Activated T-helper 17 cell treated with anti-CD3 and anti-CD28 coated beads, Interleukin-2, amount 50 U/mL, for 72 hours (primary cell): ENCODE measurements at regions not wholly inside any gene's neighbourhood (a gene's known extent, or its start where the extent isn't known, plus 50 kb on each side); places are given as distances from the start of the nearest gene placed in this dataset.

Experiments used
- ATAC-seq: fragments of 150-1000 bp; cut with Tn5 transposase; replicated peaks from 2 replicates; pipeline ENCODE4 v1.10.0; 2021; ENCODE audit warnings: mild to moderate bottlenecking, moderate library complexity
- H3K27ac Mint-ChIP-seq: one replicate; pipeline ENCODE4 v1.8.0; 2022; ENCODE audit warnings: mixed read lengths
- H3K27me3 Mint-ChIP-seq: one replicate; pipeline ENCODE4 v1.8.0; 2022; ENCODE audit warnings: mixed read lengths
- H3K36me3 Mint-ChIP-seq: one replicate; pipeline ENCODE4 v1.8.0; 2022; ENCODE audit warnings: low read depth, mild to moderate bottlenecking, mixed read lengths
- H3K4me1 Mint-ChIP-seq: one replicate; pipeline ENCODE4 v1.8.0; 2022; ENCODE audit warnings: mixed read lengths
- H3K4me3 Mint-ChIP-seq: one replicate; pipeline ENCODE4 v1.8.0; 2022; ENCODE audit warnings: mild to moderate bottlenecking, mixed read lengths
- H3K9me3 Mint-ChIP-seq: one replicate; pipeline ENCODE4 v1.8.0; 2022; ENCODE audit warnings: mixed read lengths

- H3K9me3 Mint-ChIP-seq: no peaks in the 10 kb centered on the region
- no peak overlapping the region for H3K27ac Mint-ChIP-seq
- H3K27me3 Mint-ChIP-seq: no peaks in the 10 kb centered on the region
- H3K4me1 Mint-ChIP-seq: no peaks in the 10 kb centered on the region
- ATAC-seq: no peak
- no peaks in the 10 kb centered on the region for H3K36me3 Mint-ChIP-seq
- no peak overlapping the region for H3K4me3 Mint-ChIP-seq
These were observed 209.1 kb upstream of the LYPLAL1 start for GRCh38 chr1:218964471-218965185.

DNA sequence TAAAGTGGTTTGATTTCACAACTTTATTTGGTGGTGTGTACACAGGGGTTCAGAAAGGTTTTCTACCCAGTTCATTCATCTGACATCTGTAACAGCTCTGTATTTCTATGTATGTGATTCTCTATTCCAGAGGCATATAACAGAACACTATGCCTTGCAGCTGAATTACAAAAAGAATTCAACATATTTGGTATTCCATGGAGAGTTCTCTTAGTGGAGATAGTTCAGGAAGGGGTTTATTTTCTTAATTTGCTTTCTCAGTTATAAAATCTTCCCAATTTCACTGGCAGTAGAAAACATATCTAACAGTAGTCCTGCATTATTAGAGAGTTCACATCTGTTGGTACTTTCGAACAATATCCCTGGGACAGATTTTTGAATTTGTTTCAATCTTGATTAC, 207.9 kb upstream of the LYPLAL1 start:
- Mint-ChIP-seq H3K36me3 (no peaks in the 10 kb centered on the region), H3K4me1 (no peaks in the 10 kb centered on the region), H3K27ac (no peak overlapping the region), H3K4me3 (no peak overlapping the region), H3K9me3 (no peaks in the 10 kb centered on the region), H3K27me3 (no peaks in the 10 kb centered on the region)
- no peak for ATAC-seq

GRCh38 chr1:218967254-218967653, 206.4 kb upstream of the LYPLAL1 start:
- Mint-ChIP-seq H3K36me3 (no peaks in the 10 kb centered on the region), H3K27ac (no peak overlapping the region), H3K4me1 (no peaks in the 10 kb centered on the region), H3K27me3 (no peaks in the 10 kb centered on the region), H3K9me3 (peaks cover under 1% of the 10 kb centered on the region), H3K4me3 (no peak overlapping the region)
- no peak for ATAC-seq

DNA sequence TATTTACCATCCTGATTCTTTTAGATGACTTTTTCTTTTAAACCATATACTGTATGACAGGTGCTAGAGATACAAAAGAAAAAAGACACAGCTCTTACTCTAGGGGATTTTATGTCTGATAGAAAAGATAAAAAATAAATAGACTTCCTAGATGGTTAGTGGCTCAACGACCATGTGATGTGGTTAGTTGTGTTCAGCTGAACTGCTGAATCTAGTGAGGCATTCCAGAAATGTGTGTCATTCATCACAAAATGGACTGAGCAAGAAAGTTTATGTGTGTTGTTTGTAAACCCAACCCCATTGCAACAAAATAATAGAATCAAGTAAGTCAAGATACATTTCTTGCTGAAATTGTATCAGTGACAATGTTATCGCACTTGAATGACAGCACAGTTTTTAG, 205.8 kb upstream of the LYPLAL1 start:
- H3K36me3 Mint-ChIP-seq: no peaks in the 10 kb centered on the region
- no peaks in the 10 kb centered on the region for H3K4me1 Mint-ChIP-seq
- peaks cover 4% of the 10 kb centered on the region for H3K9me3 Mint-ChIP-seq
- no peaks in the 10 kb centered on the region for H3K27me3 Mint-ChIP-seq
- H3K4me3 Mint-ChIP-seq: no peak overlapping the region
- H3K27ac Mint-ChIP-seq: no peak overlapping the region
- no peak for ATAC-seq

GRCh38 chr1:218969006-218969405, 204.7 kb upstream of the LYPLAL1 start:
- no peak for ATAC-seq
- H3K36me3 Mint-ChIP-seq: no peaks in the 10 kb centered on the region
- no peaks in the 10 kb centered on the region for H3K4me1 Mint-ChIP-seq
- peaks cover 4% of the 10 kb centered on the region for H3K9me3 Mint-ChIP-seq
- no peak overlapping the region for H3K4me3 Mint-ChIP-seq
- no peak overlapping the region for H3K27ac Mint-ChIP-seq
- H3K27me3 Mint-ChIP-seq: no peaks in the 10 kb centered on the region

DNA sequence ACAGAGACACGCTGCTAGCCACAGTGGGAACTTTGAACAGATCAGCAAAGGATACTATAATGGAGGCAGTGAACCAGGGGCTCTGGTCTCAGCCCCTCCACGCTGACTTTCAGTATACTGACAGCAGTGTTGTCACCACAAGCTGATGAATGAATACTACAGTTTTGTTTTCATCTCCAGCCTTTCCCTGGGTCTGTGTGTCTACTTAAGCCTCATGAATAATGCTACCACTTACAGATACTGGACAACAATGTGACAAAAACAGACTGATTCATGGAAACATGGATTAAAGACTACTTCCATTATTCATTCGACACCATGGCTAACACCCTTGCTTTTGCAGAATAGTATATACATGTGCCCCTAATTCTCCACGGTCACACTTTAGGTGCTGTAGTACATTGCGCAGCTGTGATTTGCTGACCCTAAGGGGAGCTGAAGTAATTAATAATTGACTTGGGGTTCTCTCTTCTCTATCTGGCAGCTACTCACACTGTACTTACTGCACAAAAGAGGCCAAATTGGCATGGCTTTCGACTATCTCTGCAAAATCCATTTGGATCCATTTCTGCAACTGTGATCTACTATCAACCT, 203.2 kb upstream of the LYPLAL1 start:
- Mint-ChIP-seq H3K4me1 (no peaks in the 10 kb centered on the region), H3K36me3 (no peaks in the 10 kb centered on the region), H3K27ac (no peak overlapping the region), H3K4me3 (no peak overlapping the region), H3K27me3 (no peaks in the 10 kb centered on the region), H3K9me3 (peaks cover 4% of the 10 kb centered on the region)
- ATAC-seq: no peak

DNA sequence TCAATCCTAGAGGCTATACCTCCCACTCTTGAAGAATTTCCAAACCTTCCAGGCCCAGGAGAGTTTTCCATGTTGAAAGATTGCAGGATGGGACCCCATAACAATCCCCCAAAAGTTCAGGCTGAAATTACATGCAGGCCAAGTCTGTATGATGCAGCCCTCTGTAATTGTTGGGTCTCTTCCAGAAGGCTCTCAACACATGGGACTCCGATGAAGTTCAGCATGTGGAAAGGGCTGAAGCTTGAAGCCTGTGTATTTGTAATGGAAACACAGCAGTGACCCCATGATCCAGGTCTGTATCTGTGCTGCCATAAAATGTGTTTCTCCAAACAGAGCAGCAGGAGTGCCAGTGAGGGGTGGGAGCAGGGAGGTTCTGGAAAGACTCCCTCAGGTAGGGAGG, 202.5 kb upstream of the LYPLAL1 start:
- Mint-ChIP-seq H3K36me3 (no peaks in the 10 kb centered on the region), H3K27me3 (no peaks in the 10 kb centered on the region), H3K27ac (no peak overlapping the region), H3K9me3 (peaks cover 4% of the 10 kb centered on the region), H3K4me3 (no peak overlapping the region), H3K4me1 (no peaks in the 10 kb centered on the region)
- no peak for ATAC-seq

DNA sequence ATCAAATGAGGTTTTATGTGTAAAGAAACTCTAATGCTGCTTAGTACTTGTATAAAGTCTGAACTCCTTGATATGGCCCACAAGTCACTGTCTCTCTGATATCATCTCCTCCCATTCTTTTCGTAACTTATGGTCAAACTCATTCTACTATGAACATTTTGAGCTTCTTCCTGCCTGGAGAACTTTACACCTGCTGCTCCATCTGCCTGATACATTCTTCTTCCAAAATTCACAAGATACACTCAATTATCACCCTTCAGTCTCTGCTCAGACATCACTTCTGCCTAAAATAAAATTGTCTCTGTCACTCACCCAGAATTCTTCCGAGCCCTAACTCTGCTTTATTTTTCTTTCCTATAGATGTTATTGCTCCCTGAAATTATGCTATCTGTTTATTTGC, 192.8 kb upstream of the LYPLAL1 start:
- no peak for ATAC-seq
- Mint-ChIP-seq H3K4me3 (no peak overlapping the region), H3K4me1 (no peaks in the 10 kb centered on the region)

DNA sequence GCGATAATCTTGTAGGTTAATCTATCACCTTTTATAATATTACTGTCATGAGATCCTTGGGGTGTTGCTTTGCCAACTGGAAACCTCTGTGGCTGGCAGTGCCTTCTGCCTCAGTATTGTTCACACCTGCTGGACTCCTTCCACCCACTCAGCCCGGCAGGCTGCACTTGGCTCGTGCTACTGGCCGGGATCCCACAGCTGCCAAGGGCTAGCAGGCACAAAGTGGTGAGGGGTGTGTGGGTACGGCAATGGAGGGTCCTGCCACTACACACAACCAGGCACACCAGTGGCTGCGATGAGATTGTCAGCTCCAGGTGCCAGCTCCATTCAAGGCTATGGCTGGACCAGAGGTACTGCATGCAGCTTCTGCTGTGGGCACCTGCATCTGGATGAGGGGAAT, 191.2 kb upstream of the LYPLAL1 start:
- Mint-ChIP-seq H3K27me3 (no peaks in the 10 kb centered on the region), H3K36me3 (no peaks in the 10 kb centered on the region), H3K27ac (no peak overlapping the region), H3K4me1 (no peaks in the 10 kb centered on the region), H3K4me3 (no peak overlapping the region), H3K9me3 (peaks cover 7% of the 10 kb centered on the region)
- no peak for ATAC-seq

More for the DNA sequence above, 192.8 kb upstream of the LYPLAL1 start:
- Mint-ChIP-seq H3K27ac (no peak overlapping the region), H3K27me3 (no peaks in the 10 kb centered on the region), H3K36me3 (no peaks in the 10 kb centered on the region), H3K9me3 (peaks cover 7% of the 10 kb centered on the region)

DNA sequence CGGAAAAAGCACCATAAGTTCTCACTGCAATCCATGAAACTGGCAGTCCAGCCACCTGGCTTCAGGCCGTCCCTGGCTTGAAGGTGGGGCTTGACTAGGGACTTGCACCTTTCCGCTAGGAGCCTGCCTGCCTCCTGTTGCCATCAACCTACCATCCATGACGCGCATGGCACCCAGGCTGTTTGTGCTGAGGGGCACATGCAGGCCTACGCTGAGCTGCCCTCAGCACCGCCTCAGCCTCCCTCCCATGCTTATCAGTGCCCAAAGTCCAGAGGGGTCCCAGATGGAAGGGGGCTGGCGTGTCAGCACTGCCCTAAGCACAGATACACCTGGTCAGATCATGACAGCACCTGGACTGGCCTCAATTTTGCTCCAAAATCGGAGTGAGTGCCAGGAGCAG, 190.2 kb upstream of the LYPLAL1 start:
- H3K4me1 Mint-ChIP-seq: no peaks in the 10 kb centered on the region
- no peak overlapping the region for H3K27ac Mint-ChIP-seq
- no peak overlapping the region for H3K4me3 Mint-ChIP-seq
- H3K36me3 Mint-ChIP-seq: no peaks in the 10 kb centered on the region
- peaks cover 7% of the 10 kb centered on the region for H3K9me3 Mint-ChIP-seq
- no peaks in the 10 kb centered on the region for H3K27me3 Mint-ChIP-seq
- no peak for ATAC-seq

DNA sequence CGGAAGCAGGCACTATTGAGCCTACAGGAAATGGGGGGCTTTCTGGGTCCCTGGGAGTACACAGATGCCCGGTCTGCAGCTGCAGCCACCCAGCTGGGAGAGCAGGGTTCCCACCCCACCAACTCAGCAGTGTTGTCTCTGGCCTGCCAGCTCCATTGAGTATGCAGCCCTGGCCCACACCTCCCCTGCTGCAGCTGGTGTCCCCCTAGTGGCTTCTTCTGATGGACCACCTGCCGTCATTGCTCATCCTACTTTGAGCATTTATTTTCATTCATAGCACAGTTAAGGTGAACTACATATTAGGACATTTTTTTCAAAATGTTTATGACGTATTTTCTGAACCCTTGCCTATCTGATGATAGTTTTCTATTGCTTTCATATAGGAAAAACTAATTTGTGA, 189.8 kb upstream of the LYPLAL1 start:
- ATAC-seq: no peak
- no peaks in the 10 kb centered on the region for H3K27me3 Mint-ChIP-seq
- H3K36me3 Mint-ChIP-seq: no peaks in the 10 kb centered on the region
- H3K4me3 Mint-ChIP-seq: no peak overlapping the region
- no peak overlapping the region for H3K27ac Mint-ChIP-seq
- H3K9me3 Mint-ChIP-seq: peaks cover 7% of the 10 kb centered on the region
- H3K4me1 Mint-ChIP-seq: no peaks in the 10 kb centered on the region

DNA sequence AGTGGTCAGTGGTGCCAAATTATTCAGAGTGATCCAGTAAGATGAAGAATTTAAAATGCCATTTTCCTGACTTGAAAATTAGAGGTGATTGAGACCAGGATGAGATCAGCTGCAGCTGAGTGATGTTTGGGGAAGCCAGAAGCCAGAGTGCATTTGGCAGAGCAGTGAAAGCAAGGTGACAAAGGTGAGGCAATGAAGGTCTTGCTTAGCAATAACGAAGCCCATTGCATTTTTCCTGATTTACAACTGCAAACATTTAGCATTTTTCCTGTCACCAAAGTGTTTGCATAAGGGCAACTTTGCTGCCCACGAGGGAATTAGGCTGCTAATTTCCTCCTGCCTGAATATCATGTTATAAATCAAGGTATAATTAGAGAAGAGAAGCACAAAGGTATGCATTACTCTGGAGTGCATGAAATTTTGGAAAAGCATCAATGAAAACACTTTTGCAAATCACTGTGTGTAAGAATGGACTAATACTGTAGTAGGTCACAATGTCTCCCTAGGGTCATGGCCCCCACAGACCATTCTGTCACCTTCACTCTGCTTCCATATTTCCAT, 188.2 kb upstream of the LYPLAL1 start:
- H3K4me1 Mint-ChIP-seq: no peaks in the 10 kb centered on the region
- H3K4me3 Mint-ChIP-seq: no peak overlapping the region
- H3K36me3 Mint-ChIP-seq: no peaks in the 10 kb centered on the region
- no peak overlapping the region for H3K27ac Mint-ChIP-seq
- H3K27me3 Mint-ChIP-seq: no peaks in the 10 kb centered on the region
- ATAC-seq: no peak
- H3K9me3 Mint-ChIP-seq: peaks cover 7% of the 10 kb centered on the region

GRCh38 chr1:218986816-218987215, 186.9 kb upstream of the LYPLAL1 start:
- Mint-ChIP-seq H3K27ac (no peak overlapping the region), H3K9me3 (no peaks in the 10 kb centered on the region), H3K36me3 (no peaks in the 10 kb centered on the region), H3K4me1 (no peaks in the 10 kb centered on the region), H3K4me3 (no peak overlapping the region), H3K27me3 (no peaks in the 10 kb centered on the region)
- no peak for ATAC-seq

GRCh38 chr1:218990019-218990418, 183.7 kb upstream of the LYPLAL1 start:
- Mint-ChIP-seq H3K27me3 (no peaks in the 10 kb centered on the region), H3K27ac (no peak overlapping the region), H3K4me1 (no peaks in the 10 kb centered on the region), H3K36me3 (no peaks in the 10 kb centered on the region), H3K4me3 (no peak overlapping the region), H3K9me3 (no peaks in the 10 kb centered on the region)
- no peak for ATAC-seq

- no peaks in the 10 kb centered on the region for H3K36me3 Mint-ChIP-seq
- no peak overlapping the region for H3K4me3 Mint-ChIP-seq
- no peak for ATAC-seq
- H3K27ac Mint-ChIP-seq: no peak overlapping the region
- no peaks in the 10 kb centered on the region for H3K9me3 Mint-ChIP-seq
- no peaks in the 10 kb centered on the region for H3K27me3 Mint-ChIP-seq
- no peaks in the 10 kb centered on the region for H3K4me1 Mint-ChIP-seq
These were observed 182.6 kb upstream of the LYPLAL1 start for GRCh38 chr1:218991089-218991488.
